NB4 (cell line): ENCODE measurements at regions not wholly inside any gene's neighbourhood (a gene's known extent, or its start where the extent isn't known, plus 50 kb on each side); places are given as distances from the start of the nearest gene placed in this dataset.

ENCODE experiments used
- DNase-seq: peaks from one replicate; pipeline ENCODE4 v3.0.0; 2010; ENCODE audit warnings: low read depth
- H3K4me3 ChIP-seq: one replicate; pipeline ENCODE4 v1.5.1; 2011; ENCODE audit warnings: mild to moderate bottlenecking, low read depth, low read length, moderate library complexity
- MAX ChIP-seq: IDR thresholded peaks from 2 replicates; pipeline ENCODE4 v1.6.1; 2011; ENCODE audit warnings: low read depth, low read length
- MYC ChIP-seq: IDR thresholded peaks from 2 replicates; pipeline ENCODE4 v1.6.1; 2011; ENCODE audit warnings: low read depth, low read length
- POLR2A ChIP-seq: IDR thresholded peaks from 2 replicates; pipeline ENCODE4 v1.6.1; 2011; ENCODE audit warnings: mild to moderate bottlenecking; ENCODE audit not compliant: insufficient read length; ENCODE audit errors: extremely low read depth
- TF ChIP-seq, protein P1 (sequence below): IDR thresholded peaks from one replicate; pipeline ENCODE4 v1.5.1; 2012; ENCODE audit warnings: low read depth, low read length

DNA sequence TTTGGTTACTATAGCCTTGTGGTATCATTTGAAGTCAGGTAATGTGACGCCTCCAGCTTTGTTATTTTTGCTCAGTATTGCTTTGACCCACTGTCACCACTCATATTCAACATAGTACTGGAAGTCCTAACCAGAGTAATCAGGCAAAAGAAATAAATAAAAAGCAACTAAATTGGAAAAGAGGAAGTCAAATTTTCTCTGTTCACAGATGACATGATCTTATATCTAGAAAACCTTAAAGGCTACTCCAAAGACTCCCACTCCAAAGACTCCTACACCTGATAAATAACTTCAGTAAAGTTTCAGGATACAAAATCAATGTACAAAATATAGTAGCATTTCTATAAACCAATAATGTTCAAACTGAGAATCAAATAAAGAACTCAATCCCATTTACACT, 348.6 kb downstream of the CXXC4 start:
- DNase-seq: no peak
- no peak for TF ChIP-seq MAX
- TF ChIP-seq, protein P1, sequence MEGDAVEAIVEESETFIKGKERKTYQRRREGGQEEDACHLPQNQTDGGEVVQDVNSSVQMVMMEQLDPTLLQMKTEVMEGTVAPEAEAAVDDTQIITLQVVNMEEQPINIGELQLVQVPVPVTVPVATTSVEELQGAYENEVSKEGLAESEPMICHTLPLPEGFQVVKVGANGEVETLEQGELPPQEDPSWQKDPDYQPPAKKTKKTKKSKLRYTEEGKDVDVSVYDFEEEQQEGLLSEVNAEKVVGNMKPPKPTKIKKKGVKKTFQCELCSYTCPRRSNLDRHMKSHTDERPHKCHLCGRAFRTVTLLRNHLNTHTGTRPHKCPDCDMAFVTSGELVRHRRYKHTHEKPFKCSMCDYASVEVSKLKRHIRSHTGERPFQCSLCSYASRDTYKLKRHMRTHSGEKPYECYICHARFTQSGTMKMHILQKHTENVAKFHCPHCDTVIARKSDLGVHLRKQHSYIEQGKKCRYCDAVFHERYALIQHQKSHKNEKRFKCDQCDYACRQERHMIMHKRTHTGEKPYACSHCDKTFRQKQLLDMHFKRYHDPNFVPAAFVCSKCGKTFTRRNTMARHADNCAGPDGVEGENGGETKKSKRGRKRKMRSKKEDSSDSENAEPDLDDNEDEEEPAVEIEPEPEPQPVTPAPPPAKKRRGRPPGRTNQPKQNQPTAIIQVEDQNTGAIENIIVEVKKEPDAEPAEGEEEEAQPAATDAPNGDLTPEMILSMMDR: no peak
- TF ChIP-seq POLR2A: no peak
- no peak for TF ChIP-seq MYC
- no peak overlapping the region for H3K4me3 ChIP-seq

- TF ChIP-seq MAX (no peak), MYC (no peak), POLR2A (no peak)
- TF ChIP-seq, protein P1: no peak
- H3K4me3 ChIP-seq: no peak overlapping the region
- DNase-seq: no peak
These were observed 356.6 kb downstream of the CXXC4 start for GRCh38 chr4:104138116-104138515.

DNA sequence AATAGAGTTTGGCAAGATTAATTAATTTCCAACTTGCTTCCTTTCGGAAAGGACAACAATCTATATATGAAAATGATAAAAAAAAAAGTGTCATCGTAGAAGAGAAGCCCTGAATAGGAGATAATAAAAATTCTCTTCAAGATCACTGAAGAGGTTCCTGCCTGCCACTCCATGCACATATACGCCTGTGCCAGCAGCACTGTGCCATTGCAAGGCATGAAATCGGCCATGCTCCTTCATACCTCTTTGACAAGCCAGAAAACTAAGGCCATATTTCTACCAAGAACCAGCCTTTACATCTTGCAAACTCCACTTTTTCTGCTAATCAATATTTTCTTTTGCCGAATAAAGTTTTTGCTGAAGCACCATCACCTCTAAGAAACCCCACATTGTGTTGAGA, 365.5 kb downstream of the CXXC4 start:
- no peak overlapping the region for H3K4me3 ChIP-seq
- DNase-seq: no peak
- TF ChIP-seq MAX: no peak
- TF ChIP-seq, protein P1: no peak
- TF ChIP-seq POLR2A: no peak
- TF ChIP-seq MYC: no peak

DNA sequence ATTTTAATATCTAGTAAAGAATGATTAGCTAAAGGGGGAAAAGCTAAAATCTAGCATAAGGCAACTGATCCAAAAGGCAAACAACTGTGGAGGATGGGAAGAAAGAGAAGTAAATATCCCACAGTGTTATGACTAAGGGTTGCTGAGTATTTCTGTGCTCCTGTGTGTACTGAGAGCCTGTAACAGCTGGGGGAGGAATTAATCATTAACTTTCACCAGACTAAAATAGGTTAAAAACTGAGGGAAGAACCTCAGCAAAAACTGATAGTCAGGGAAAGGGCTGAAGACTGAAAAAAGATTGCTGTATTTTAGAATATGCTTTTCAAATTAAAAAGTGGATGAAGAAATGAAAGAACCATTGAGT, 365.9 kb downstream of the CXXC4 start:
- no peak for DNase-seq
- TF ChIP-seq MAX (no peak), MYC (no peak), POLR2A (no peak)
- TF ChIP-seq, protein P1: no peak
- H3K4me3 ChIP-seq: no peak overlapping the region

GRCh38 chr4:104128031-104128849, 366.5 kb downstream of the CXXC4 start:
- DNase-seq: no peak
- H3K4me3 ChIP-seq: no peak overlapping the region
- TF ChIP-seq POLR2A (no peak), MYC (no peak), MAX (no peak)
- TF ChIP-seq, protein P1: no peak
